ENCODE measurements at regions not wholly inside any gene's neighbourhood (a gene's known extent, or its start where the extent isn't known, plus 50 kb on each side); places are given as distances from the start of the nearest gene placed in this dataset.
"Not testable (repeated sequence)": the region's sequence is repeated elsewhere in the genome, so short reads cannot be mapped to it uniquely, and the experiment has no call there.

DNA sequence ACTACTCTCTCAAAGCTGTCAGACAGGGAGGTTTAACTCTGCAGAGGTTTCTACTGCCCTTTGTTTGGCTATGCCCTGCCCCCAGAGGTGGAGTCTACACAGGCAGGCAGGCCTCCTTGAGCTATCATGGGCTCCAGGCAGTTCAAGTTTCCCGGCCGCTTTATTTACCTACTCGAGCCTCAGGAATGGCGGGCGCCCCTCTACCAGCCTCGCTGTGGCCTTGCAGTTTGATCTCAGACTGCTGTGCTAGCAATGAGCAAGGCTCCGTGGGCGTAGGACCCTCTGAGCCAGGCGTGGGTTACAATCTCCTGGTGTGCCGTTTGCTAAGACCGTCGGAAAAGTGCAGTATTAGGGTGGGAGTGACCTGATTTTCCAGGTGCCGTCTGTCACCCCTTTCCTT lies 124.3 kb downstream of the PTCHD1 start:
- H3K27ac ChIP-seq; intact Hi-C loops (cut with DNase I); H3K36me3 ChIP-seq (replicated peaks in 1 of 2; ENCODE audit: insufficient read depth in 1 of 2, low read depth in 2 of 2); ATAC-seq; H3K9me3 ChIP-seq; DNase-seq; H3K4me3 ChIP-seq; H3K27me3 ChIP-seq; H3K4me1 ChIP-seq: not testable (repeated sequence)
- WGBS, 2 donors: 95 to 96% methylated on average over 4 to 6 of the region's 13 CpGs

DNA sequence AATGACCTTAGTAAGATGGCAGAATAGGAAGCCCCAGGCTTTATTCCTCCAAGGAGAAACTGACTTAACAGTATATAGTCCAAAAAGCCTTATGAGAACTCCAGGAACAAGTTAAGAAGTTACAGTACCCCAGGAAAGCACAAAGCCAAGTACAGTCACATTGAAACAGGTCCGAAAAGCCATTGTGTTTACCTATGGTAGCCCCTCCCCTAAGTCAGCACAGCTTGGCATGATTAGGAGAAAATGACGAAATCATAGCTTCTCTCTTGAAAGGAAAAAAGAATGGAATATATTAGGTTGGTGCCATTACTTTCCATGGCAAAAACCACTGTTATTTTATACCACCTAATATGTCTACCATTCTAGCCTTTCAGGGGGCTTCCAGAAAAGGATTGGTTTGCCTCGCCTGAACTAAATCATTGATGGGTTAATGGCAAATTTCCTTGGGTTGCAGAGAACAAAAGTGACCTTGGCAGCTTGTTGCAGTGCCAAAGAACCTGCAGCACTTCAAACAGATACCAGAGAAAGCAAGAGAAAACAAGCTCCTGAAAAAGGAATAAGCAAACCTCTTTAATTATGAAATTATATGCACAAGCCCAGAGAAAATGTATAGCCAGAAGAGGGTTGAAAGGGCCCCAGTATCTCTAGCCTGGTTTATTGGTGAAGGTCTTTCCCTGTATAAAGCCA lies 130.6 kb downstream of the PTCHD1 start:
- Histone ChIP-seq H3K27me3 (no peaks in the 10 kb centered on the region), H3K36me3 (replicated peaks in 1 of 2; ENCODE audit: insufficient read depth in 1 of 2, low read depth in 2 of 2) (no peaks in the 10 kb centered on the region), H3K27ac (peak overlapping the region in 3 of 4 donors; percentile 12 to 55 (median 40)), H3K4me1 (no peaks in the 10 kb centered on the region), H3K9me3 (no peaks in the 10 kb centered on the region), H3K4me3 (no peak overlapping the region)
- peak; percentile 92 for ATAC-seq
- peak; percentile 10 to 50 (median 34) for DNase-seq
- 19 to 23% methylated on average over 3 of the region's 3 CpGs for WGBS, 2 donors
- intact Hi-C loops (cut with DNase I): no loop called here
- TF ChIP-seq POLR2A (IDR thresholded peaks at IDR 0.05): no peak
- TF ChIP-seq, protein P1, sequence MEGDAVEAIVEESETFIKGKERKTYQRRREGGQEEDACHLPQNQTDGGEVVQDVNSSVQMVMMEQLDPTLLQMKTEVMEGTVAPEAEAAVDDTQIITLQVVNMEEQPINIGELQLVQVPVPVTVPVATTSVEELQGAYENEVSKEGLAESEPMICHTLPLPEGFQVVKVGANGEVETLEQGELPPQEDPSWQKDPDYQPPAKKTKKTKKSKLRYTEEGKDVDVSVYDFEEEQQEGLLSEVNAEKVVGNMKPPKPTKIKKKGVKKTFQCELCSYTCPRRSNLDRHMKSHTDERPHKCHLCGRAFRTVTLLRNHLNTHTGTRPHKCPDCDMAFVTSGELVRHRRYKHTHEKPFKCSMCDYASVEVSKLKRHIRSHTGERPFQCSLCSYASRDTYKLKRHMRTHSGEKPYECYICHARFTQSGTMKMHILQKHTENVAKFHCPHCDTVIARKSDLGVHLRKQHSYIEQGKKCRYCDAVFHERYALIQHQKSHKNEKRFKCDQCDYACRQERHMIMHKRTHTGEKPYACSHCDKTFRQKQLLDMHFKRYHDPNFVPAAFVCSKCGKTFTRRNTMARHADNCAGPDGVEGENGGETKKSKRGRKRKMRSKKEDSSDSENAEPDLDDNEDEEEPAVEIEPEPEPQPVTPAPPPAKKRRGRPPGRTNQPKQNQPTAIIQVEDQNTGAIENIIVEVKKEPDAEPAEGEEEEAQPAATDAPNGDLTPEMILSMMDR (IDR thresholded peaks at IDR 0.05): no peak

DNA sequence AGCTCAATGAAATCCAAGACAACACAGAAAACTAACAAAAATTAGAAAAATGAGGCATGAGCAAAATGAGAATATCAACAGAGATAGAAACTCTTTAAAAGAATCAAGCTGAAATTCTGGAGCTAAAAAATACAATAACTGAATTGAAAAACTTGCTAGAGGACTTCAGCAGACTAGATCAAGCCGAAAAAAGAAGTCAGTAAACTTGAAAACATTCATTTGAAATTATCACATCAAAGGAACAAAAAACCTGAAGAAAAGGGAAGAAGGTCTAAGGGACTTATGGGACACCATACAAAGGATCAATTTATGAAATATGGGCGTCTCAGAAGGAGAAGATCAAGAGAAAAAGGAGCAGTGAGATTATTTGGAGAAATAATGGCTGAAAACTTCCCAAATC lies 131.3 kb downstream of the PTCHD1 start:
- Histone ChIP-seq H3K4me1 (no peaks in the 10 kb centered on the region), H3K27ac (peak overlapping the region in 3 of 4 donors; percentile 12 to 55 (median 40)), H3K36me3 (replicated peaks in 1 of 2; ENCODE audit: insufficient read depth in 1 of 2, low read depth in 2 of 2) (no peaks in the 10 kb centered on the region), H3K9me3 (no peaks in the 10 kb centered on the region), H3K27me3 (no peaks in the 10 kb centered on the region), H3K4me3 (no peak overlapping the region)
- WGBS, 2 donors: 60 to 72% methylated on average over 2 of the region's 2 CpGs
- ATAC-seq (no peak), DNase-seq (no peak)
- TF ChIP-seq, protein P1 (IDR thresholded peaks at IDR 0.05): no peak
- TF ChIP-seq POLR2A (IDR thresholded peaks at IDR 0.05): no peak
- intact Hi-C loops (cut with DNase I): no loop called here

DNA sequence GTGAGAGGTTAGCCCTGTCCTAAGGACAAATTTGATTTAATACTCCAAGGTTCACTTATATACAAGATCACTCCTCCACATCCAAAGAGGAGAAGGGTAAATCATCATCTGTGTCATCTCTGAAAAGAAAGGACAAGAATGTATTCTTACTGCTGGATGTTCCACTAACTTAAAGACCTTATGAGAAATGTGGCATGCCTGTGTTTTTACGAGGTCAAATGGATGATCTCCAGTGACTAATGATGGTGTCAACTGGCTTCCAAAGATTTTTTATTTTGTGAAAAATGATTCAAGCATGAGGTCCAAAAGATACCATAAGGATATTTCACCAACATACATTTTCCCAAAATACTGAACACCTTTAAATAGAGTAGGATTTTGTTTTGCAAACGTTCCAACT lies 143.4 kb downstream of the PTCHD1 start:
- no peaks in the 10 kb centered on the region for H3K4me1 ChIP-seq
- H3K4me3 ChIP-seq: no peak overlapping the region
- H3K36me3 ChIP-seq (replicated peaks in 1 of 2; ENCODE audit: insufficient read depth in 1 of 2, low read depth in 2 of 2): no peaks in the 10 kb centered on the region
- H3K9me3 ChIP-seq: no peaks in the 10 kb centered on the region
- 52 to 57% methylated on average over 2 of the region's 2 CpGs for WGBS, 2 donors
- intact Hi-C loops (cut with DNase I): no loop called here
- no peak overlapping the region for H3K27ac ChIP-seq
- DNase-seq (no peak), ATAC-seq (no peak)
- TF ChIP-seq POLR2A (IDR thresholded peaks at IDR 0.05): no peak
- TF ChIP-seq, protein P1 (IDR thresholded peaks at IDR 0.05): no peak
- H3K27me3 ChIP-seq: no peaks in the 10 kb centered on the region

DNA sequence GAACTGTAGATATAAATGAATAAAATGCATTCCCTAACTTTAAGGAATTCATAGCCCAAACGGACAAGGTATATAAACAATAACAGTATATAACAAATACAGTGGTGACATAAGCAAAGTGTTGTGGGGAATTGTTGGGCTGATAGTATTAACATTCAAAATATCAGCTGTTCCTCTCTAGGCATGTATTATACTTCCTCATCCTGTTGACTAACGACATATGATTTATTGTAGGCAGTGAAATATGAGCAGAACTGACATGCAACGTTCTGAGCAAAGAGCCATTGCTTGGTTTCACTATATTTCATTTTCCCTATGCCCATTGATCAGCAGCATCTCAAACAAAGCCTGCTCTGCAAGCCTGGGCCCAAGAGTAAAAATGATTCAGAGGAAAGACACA lies 143.9 kb downstream of the PTCHD1 start:
- Histone ChIP-seq H3K4me1 (no peaks in the 10 kb centered on the region), H3K36me3 (replicated peaks in 1 of 2; ENCODE audit: insufficient read depth in 1 of 2, low read depth in 2 of 2) (no peaks in the 10 kb centered on the region), H3K4me3 (no peak overlapping the region), H3K9me3 (no peaks in the 10 kb centered on the region), H3K27me3 (no peaks in the 10 kb centered on the region), H3K27ac (no peak overlapping the region)
- DNase-seq (no peak), ATAC-seq (no peak)
- intact Hi-C loops (cut with DNase I): no loop called here
- TF ChIP-seq, protein P1 (IDR thresholded peaks at IDR 0.05): no peak
- no peak for TF ChIP-seq POLR2A (IDR thresholded peaks at IDR 0.05)
- WGBS, 2 donors: 36 to 51% methylated on average over 3 of the region's 3 CpGs

Measured in body of pancreas (tissue), 4 donors.